IMR-90 (cell line): ENCODE measurements at regions not wholly inside any gene's neighbourhood (a gene's known extent, or its start where the extent isn't known, plus 50 kb on each side); places are given as distances from the start of the nearest gene placed in this dataset.

Experiments used
- ATAC-seq: fragments of 200-7000 bp; cut with Tn5 transposase; 2 replicates; pipeline ENCODE4 v1.9.1; 2020; ENCODE audit warnings: low read depth, mild to moderate bottlenecking, moderate library complexity
- BruUV-seq: library from RNA; stranded (reverse); fragments of 400-500 nt; replicated peaks from 2 replicates; lab custom pipeline; 2021; lab: Mats Ljungman, UMichigan
- CTCF ChIA-PET: fragments of 300-600 bp; formaldehyde crosslinking; extraction: SDS; loops from one replicate; lab custom pipeline; 2021; ENCODE audit warnings: antibody characterized with exemption; lab: Yijun Ruan, JAX
- POLR2A ChIA-PET: fragments of 300-600 bp; sonication (Branson Sonifier 250); formaldehyde crosslinking; loops from one replicate; lab custom pipeline; 2022; ENCODE audit warnings: antibody characterized with exemption; ENCODE audit not compliant: unreplicated experiment; lab: Charles Lee
- DNase-seq: peaks from one replicate; pipeline ENCODE4 v3.0.0; 2013
- H2AFZ ChIP-seq: replicated peaks from 2 replicates; pipeline ENCODE3; 2013; ENCODE audit warnings: low read length, mild to moderate bottlenecking; ENCODE audit not compliant: poor library complexity
- H2AK5ac ChIP-seq: 2 replicates; pipeline ENCODE4 v1.6.1; 2013; ENCODE audit warnings: low read depth, low read length, inconsistent platforms
- H2AK9ac ChIP-seq: replicated peaks from 2 replicates; pipeline ENCODE3; 2013; ENCODE audit warnings: mild to moderate bottlenecking, low read depth, low read length, moderate library complexity; ENCODE audit not compliant: poor library complexity
- H2BK120ac ChIP-seq: 2 replicates; pipeline ENCODE4 v1.6.1; 2013; ENCODE audit warnings: low read depth, low read length, inconsistent platforms
- H2BK15ac ChIP-seq: 3 replicates; pipeline ENCODE4 v1.6.1; 2013; ENCODE audit warnings: low read depth, low read length, inconsistent platforms
- H2BK20ac ChIP-seq: 2 replicates; pipeline ENCODE4 v1.6.1; 2013; ENCODE audit warnings: low read depth, mild to moderate bottlenecking, inconsistent platforms, low read length, moderate library complexity
- H2BK5ac ChIP-seq: 2 replicates; pipeline ENCODE4 v1.6.1; 2013; ENCODE audit warnings: mild to moderate bottlenecking, low read depth, low read length, inconsistent platforms; ENCODE audit not compliant: poor library complexity, severe bottlenecking
- H3K14ac ChIP-seq: replicated peaks from 2 replicates; pipeline ENCODE4 v1.6.1; 2013; ENCODE audit warnings: low read depth, low read length, inconsistent platforms
- H3K18ac ChIP-seq: 2 replicates; pipeline ENCODE4 v1.6.1; 2013; ENCODE audit warnings: low read depth, low read length, control low read depth
- H3K23ac ChIP-seq: 2 replicates; pipeline ENCODE4 v1.6.1; 2013; ENCODE audit warnings: low read depth, low read length, inconsistent platforms
- H3K27ac ChIP-seq: 2 replicates; pipeline ENCODE4 v1.5.1; 2013; ENCODE audit warnings: mild to moderate bottlenecking, control low read depth, low read length; ENCODE audit not compliant: insufficient read depth
- H3K27me3 ChIP-seq: 2 replicates; pipeline ENCODE4 v1.6.1; 2013; ENCODE audit warnings: low read length; ENCODE audit not compliant: control insufficient read depth, insufficient read depth
- H3K36me3 ChIP-seq: 2 replicates; pipeline ENCODE4 v1.6.1; 2013; ENCODE audit warnings: low read length, mixed read lengths; ENCODE audit not compliant: control insufficient read depth, insufficient read depth
- H3K4ac ChIP-seq: 2 replicates; pipeline ENCODE4 v1.6.1; 2013; ENCODE audit warnings: low read depth, low read length, inconsistent platforms
- H3K4me1 ChIP-seq: 2 replicates; pipeline ENCODE4 v1.6.1; 2013; ENCODE audit warnings: low read length, mixed read lengths; ENCODE audit not compliant: control insufficient read depth, insufficient read depth
- H3K4me2 ChIP-seq: 2 replicates; pipeline ENCODE4 v1.6.1; 2013; ENCODE audit warnings: low read depth, mild to moderate bottlenecking, control low read depth, low read length, moderate library complexity
- H3K4me3 ChIP-seq: 2 replicates; pipeline ENCODE4 v1.5.1; 2013; ENCODE audit warnings: low read depth, mild to moderate bottlenecking, control low read depth, low read length, moderate library complexity; ENCODE audit not compliant: insufficient read depth
- H3K56ac ChIP-seq: 2 replicates; pipeline ENCODE4 v1.6.1; 2013; ENCODE audit warnings: low read length, inconsistent platforms; ENCODE audit not compliant: insufficient read depth; ENCODE audit errors: extremely low read depth
- H3K79me1 ChIP-seq, 2 experiments: 2 replicates each; pipeline ENCODE4 v1.6.1; 2013; ENCODE audit warnings: low read length in 2 of 2, inconsistent platforms in 1 of 2, low read depth in 1 of 2
- H3K9ac ChIP-seq: 2 replicates; pipeline ENCODE4 v1.6.1; 2013; ENCODE audit warnings: low read depth, low read length, control low read depth
- H3K9me1 ChIP-seq: 2 replicates; pipeline ENCODE4 v1.6.1; 2013; ENCODE audit warnings: low read length, inconsistent platforms; ENCODE audit not compliant: insufficient read depth
- H3K9me3 ChIP-seq: 2 replicates; pipeline ENCODE4 v1.6.1; 2013; ENCODE audit warnings: low read length; ENCODE audit not compliant: control insufficient read depth, insufficient read depth
- H4K20me1 ChIP-seq: 2 replicates; pipeline ENCODE4 v1.6.1; 2013; ENCODE audit warnings: low read length, inconsistent platforms; ENCODE audit not compliant: insufficient read depth
- H4K5ac ChIP-seq: 2 replicates; pipeline ENCODE4 v1.6.1; 2013; ENCODE audit warnings: mild to moderate bottlenecking, low read depth, low read length, control low read depth
- H4K8ac ChIP-seq, 2 experiments: 2 replicates each; pipeline ENCODE4 v1.6.1; 2013; ENCODE audit warnings: low read depth in 2 of 2, low read length in 2 of 2, control low read depth in 1 of 2, inconsistent platforms in 1 of 2
- H4K91ac ChIP-seq: 2 replicates; pipeline ENCODE4 v1.6.1; 2013; ENCODE audit warnings: low read depth, low read length, inconsistent platforms; ENCODE audit not compliant: insufficient read depth
- BHLHE40 ChIP-seq: fragments of 150-350 bp; IDR thresholded peaks from 2 replicates; pipeline ENCODE4 v1.6.1; 2016; ENCODE audit warnings: mild to moderate bottlenecking, low read depth, low read length
- CEBPB ChIP-seq: IDR thresholded peaks from 2 replicates; pipeline ENCODE4 v1.6.1; 2012; ENCODE audit warnings: low read depth, low read length, improper control_type of control experiment
- CTCF ChIP-seq: conservative IDR thresholded peaks from 2 replicates; pipeline ENCODE4 v1.5.1; 2012; ENCODE audit warnings: mild to moderate bottlenecking, low read depth, low read length, improper control_type of control experiment
- FOS ChIP-seq: fragments of 150-350 bp; IDR thresholded peaks from 2 replicates; pipeline ENCODE4 v1.6.1; 2016; ENCODE audit warnings: low read depth, low read length
- MXI1 ChIP-seq: IDR thresholded peaks from 2 replicates; pipeline ENCODE4 v1.6.1; 2012; ENCODE audit warnings: low read depth, mild to moderate bottlenecking, low read length, moderate library complexity, borderline replicate concordance
- POLR2A ChIP-seq: IDR thresholded peaks from 2 replicates; pipeline ENCODE4 v1.6.1; 2012; ENCODE audit warnings: mild to moderate bottlenecking, low read depth, low read length
- RAD21 ChIP-seq: IDR thresholded peaks from 2 replicates; pipeline ENCODE4 v1.6.1; 2012; ENCODE audit warnings: low read length, improper control_type of control experiment
- RCOR1 ChIP-seq: IDR thresholded peaks from 2 replicates; pipeline ENCODE4 v1.6.1; 2012; ENCODE audit warnings: mild to moderate bottlenecking, low read length, improper control_type of control experiment; ENCODE audit not compliant: insufficient replicate concordance
- RFX5 ChIP-seq: IDR thresholded peaks from 2 replicates; pipeline ENCODE4 v1.8.0; 2012; ENCODE audit warnings: low read depth, mild to moderate bottlenecking, low read length, moderate library complexity
- SMC3 ChIP-seq: fragments of 150-350 bp; IDR thresholded peaks from 2 replicates; pipeline ENCODE4 v1.6.1; 2016; ENCODE audit warnings: low read depth, mild to moderate bottlenecking, antibody characterized with exemption, low read length, moderate library complexity
- WGBS, 2 experiments: methylation state at CpG; one replicate each; pipeline versions ENCODE4 v1.1.5 to v1.1.7; 2013; ENCODE audit warnings: missing lambda C conversion rate in 2 of 2; ENCODE audit not compliant: insufficient read length in 1 of 2; ENCODE audit errors: extremely low coverage in 2 of 2; 5-methylcytosine and 5-hydroxymethylcytosine counted together
- dilution Hi-C: fragments of 300-500 bp; cut with HindIII; formaldehyde crosslinking; loops from one replicate; pipeline ENCODE4 v1.14.3; 2018; ENCODE audit warnings: low sequenced_read_pairs; ENCODE audit not compliant: unreplicated experiment
- in situ Hi-C: fragments of 300-500 bp; cut with MboI; formaldehyde crosslinking; loops from 3 replicates; pipeline ENCODE4 v1.14.3; 2019; ENCODE audit warnings: low sequenced_read_pairs, inconsistent platforms, mixed read lengths
- intact Hi-C: fragments of 100-400 bp; cut with micrococcal nuclease; formaldehyde crosslinking; loops from 2 replicates; pipeline ENCODE4 v1.10.0; 2022

- ATAC-seq: no peak
- H3K4me2 ChIP-seq: no peak overlapping the region
- no peak overlapping the region for H4K91ac ChIP-seq
- intact Hi-C loops (no loop called here), dilution Hi-C loops (no loop called here), in situ Hi-C loops (no loop called here)
- no peak overlapping the region for H2AFZ ChIP-seq
- WGBS, 2 experiments: 40% methylated on average over 2 of the region's 7 CpGs; no CpG with 5 or more reads in 1 of the 2 experiments
- H3K36me3 ChIP-seq: no peaks in the 10 kb centered on the region
- peaks cover 16% of the 10 kb centered on the region; the same call in 1 of the 2 replicates for H3K27me3 ChIP-seq
- no peak overlapping the region for H3K9ac ChIP-seq
- H2BK20ac ChIP-seq: no peak overlapping the region
- no peak overlapping the region for H3K18ac ChIP-seq
- H3K27ac ChIP-seq: no peak overlapping the region
- peaks cover 10% of the 10 kb centered on the region for H3K9me3 ChIP-seq
- H4K5ac ChIP-seq: no peak overlapping the region
- DNase-seq: no peak
- no peaks in the 10 kb centered on the region for H3K9me1 ChIP-seq
- POLR2A ChIA-PET: no interaction called here
- no peak for TF ChIP-seq BHLHE40
- no peak for TF ChIP-seq POLR2A
- no peak for TF ChIP-seq RCOR1
- TF ChIP-seq CTCF: no peak
- no peak for TF ChIP-seq MXI1
- no peak for TF ChIP-seq RFX5
- TF ChIP-seq CEBPB: no peak
- TF ChIP-seq FOS: no peak
- no peak for TF ChIP-seq SMC3
- no peak for TF ChIP-seq RAD21
- H2AK9ac ChIP-seq: no peak overlapping the region
- no TSS peak for BruUV-seq
- CTCF ChIA-PET: no interaction called here
- H2BK120ac ChIP-seq: no peak overlapping the region
- H3K4me3 ChIP-seq: no peak overlapping the region
- H3K23ac ChIP-seq: no peak overlapping the region
- no peaks in the 10 kb centered on the region for H3K79me1 ChIP-seq
- no peak overlapping the region for H4K8ac ChIP-seq
- no peaks in the 10 kb centered on the region for H4K20me1 ChIP-seq
- no peak overlapping the region for H3K4ac ChIP-seq
- no peak overlapping the region for H2AK5ac ChIP-seq
- no peaks in the 10 kb centered on the region for H3K4me1 ChIP-seq
- H3K56ac ChIP-seq: no peak overlapping the region
- H2BK5ac ChIP-seq: no peak overlapping the region
- H3K14ac ChIP-seq: no peak overlapping the region
- H2BK15ac ChIP-seq: no peak overlapping the region
Measured at GRCh38 chr7:417973-418601, 101.6 kb downstream of the PDGFA start.
